ENCODE measurements at regions not wholly inside any gene's neighbourhood (a gene's known extent, or its start where the extent isn't known, plus 50 kb on each side); places are given as distances from the start of the nearest gene placed in this dataset.

GRCh38 chr15:70433586-70434324, 329.6 kb downstream of the UACA start (continued):
- TF ChIP-seq NCOR1 (IDR thresholded peaks at IDR 0.05) (0 out of 2 replicates have a peak, but pooled peaks have one; percentile 0), CBX8 (IDR thresholded peaks at IDR 0.05; ENCODE audit: borderline replicate concordance, extremely low read depth, low read depth, low read length, poor library complexity, severe bottlenecking) (no peak), MCM2 (IDR thresholded peaks at IDR 0.05; ENCODE audit: low read depth) (no peak), ZNF592 (IDR thresholded peaks at IDR 0.05) (no peak), ZNF707 (CRISPR knock-in tag; conservative IDR thresholded peaks at IDR 0.05) (no peak), BHLHE40 (IDR thresholded peaks at IDR 0.05; ENCODE audit: low read length) (no peak), HNRNPUL1 (IDR thresholded peaks at IDR 0.05; ENCODE audit: low read length) (no peak), ZFP30 (CRISPR knock-in tag; IDR thresholded peaks at IDR 0.05; ENCODE audit: borderline replicate concordance) (no peak), ZNF436 (CRISPR knock-in tag; IDR thresholded peaks at IDR 0.05) (no peak)
- TF ChIP-seq, protein P1, sequence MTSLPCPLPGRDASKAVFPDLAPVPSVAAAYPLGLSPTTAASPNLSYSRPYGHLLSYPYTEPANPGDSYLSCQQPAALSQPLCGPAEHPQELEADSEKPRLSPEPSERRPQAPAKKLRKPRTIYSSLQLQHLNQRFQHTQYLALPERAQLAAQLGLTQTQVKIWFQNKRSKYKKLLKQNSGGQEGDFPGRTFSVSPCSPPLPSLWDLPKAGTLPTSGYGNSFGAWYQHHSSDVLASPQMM (CRISPR knock-in tag; IDR thresholded peaks at IDR 0.05) = no peak
- TF ChIP-seq, protein P2, sequence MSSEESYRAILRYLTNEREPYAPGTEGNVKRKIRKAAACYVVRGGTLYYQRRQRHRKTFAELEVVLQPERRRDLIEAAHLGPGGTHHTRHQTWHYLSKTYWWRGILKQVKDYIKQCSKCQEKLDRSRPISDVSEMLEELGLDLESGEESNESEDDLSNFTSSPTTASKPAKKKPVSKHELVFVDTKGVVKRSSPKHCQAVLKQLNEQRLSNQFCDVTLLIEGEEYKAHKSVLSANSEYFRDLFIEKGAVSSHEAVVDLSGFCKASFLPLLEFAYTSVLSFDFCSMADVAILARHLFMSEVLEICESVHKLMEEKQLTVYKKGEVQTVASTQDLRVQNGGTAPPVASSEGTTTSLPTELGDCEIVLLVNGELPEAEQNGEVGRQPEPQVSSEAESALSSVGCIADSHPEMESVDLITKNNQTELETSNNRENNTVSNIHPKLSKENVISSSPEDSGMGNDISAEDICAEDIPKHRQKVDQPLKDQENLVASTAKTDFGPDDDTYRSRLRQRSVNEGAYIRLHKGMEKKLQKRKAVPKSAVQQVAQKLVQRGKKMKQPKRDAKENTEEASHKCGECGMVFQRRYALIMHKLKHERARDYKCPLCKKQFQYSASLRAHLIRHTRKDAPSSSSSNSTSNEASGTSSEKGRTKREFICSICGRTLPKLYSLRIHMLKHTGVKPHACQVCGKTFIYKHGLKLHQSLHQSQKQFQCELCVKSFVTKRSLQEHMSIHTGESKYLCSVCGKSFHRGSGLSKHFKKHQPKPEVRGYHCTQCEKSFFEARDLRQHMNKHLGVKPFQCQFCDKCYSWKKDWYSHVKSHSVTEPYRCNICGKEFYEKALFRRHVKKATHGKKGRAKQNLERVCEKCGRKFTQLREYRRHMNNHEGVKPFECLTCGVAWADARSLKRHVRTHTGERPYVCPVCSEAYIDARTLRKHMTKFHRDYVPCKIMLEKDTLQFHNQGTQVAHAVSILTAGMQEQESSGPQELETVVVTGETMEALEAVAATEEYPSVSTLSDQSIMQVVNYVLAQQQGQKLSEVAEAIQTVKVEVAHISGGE (CRISPR knock-in tag; IDR thresholded peaks at IDR 0.05) = no peak
- TF ChIP-seq, protein P3, sequence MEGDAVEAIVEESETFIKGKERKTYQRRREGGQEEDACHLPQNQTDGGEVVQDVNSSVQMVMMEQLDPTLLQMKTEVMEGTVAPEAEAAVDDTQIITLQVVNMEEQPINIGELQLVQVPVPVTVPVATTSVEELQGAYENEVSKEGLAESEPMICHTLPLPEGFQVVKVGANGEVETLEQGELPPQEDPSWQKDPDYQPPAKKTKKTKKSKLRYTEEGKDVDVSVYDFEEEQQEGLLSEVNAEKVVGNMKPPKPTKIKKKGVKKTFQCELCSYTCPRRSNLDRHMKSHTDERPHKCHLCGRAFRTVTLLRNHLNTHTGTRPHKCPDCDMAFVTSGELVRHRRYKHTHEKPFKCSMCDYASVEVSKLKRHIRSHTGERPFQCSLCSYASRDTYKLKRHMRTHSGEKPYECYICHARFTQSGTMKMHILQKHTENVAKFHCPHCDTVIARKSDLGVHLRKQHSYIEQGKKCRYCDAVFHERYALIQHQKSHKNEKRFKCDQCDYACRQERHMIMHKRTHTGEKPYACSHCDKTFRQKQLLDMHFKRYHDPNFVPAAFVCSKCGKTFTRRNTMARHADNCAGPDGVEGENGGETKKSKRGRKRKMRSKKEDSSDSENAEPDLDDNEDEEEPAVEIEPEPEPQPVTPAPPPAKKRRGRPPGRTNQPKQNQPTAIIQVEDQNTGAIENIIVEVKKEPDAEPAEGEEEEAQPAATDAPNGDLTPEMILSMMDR (IDR thresholded peaks at IDR 0.05 in 2 of 3, conservative IDR thresholded peaks at IDR 0.05 in 1 of 3; ENCODE audit: insufficient read depth in 2 of 3, low read depth in 1 of 3, low read length in 3 of 3) = peak in 2 of 3 experiments; percentile 19 to 46; a peak in 3 of 6 replicates
- TF ChIP-seq, protein P4, sequence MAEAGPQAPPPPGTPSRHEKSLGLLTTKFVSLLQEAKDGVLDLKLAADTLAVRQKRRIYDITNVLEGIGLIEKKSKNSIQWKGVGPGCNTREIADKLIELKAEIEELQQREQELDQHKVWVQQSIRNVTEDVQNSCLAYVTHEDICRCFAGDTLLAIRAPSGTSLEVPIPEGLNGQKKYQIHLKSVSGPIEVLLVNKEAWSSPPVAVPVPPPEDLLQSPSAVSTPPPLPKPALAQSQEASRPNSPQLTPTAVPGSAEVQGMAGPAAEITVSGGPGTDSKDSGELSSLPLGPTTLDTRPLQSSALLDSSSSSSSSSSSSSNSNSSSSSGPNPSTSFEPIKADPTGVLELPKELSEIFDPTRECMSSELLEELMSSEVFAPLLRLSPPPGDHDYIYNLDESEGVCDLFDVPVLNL (CRISPR knock-in tag; IDR thresholded peaks at IDR 0.05; ENCODE audit: low read depth) = no peak
